H9 (cell line): ENCODE measurements at regions not wholly inside any gene's neighbourhood (a gene's known extent, or its start where the extent isn't known, plus 50 kb on each side); places are given as distances from the start of the nearest gene placed in this dataset.

Source experiments
- DNase-seq: peaks from one replicate; pipeline ENCODE4 v3.0.0-alpha.2; 2017
- H2AFZ ChIP-seq: one replicate; pipeline ENCODE4 v1.6.1; 2013; ENCODE audit warnings: mild to moderate bottlenecking, low read length, control low read depth, moderate library complexity
- H2AK5ac ChIP-seq: 2 replicates; pipeline ENCODE4 v1.6.1; 2013; ENCODE audit warnings: low read length, control low read depth, mixed read lengths; ENCODE audit not compliant: insufficient read length
- H2BK120ac ChIP-seq: one replicate; pipeline ENCODE4 v1.6.1; 2013; ENCODE audit warnings: low read depth, mild to moderate bottlenecking, low read length, control low read depth, inconsistent platforms; ENCODE audit not compliant: poor library complexity, severe bottlenecking
- H2BK12ac ChIP-seq: 2 replicates; pipeline ENCODE4 v1.6.1; 2013; ENCODE audit warnings: low read length, control low read depth, mixed read lengths, low read depth; ENCODE audit not compliant: insufficient read length
- H2BK15ac ChIP-seq: 2 replicates; pipeline ENCODE4 v1.6.1; 2013; ENCODE audit warnings: low read depth, low read length, control low read depth
- H2BK20ac ChIP-seq: one replicate; pipeline ENCODE4 v1.6.1; 2013; ENCODE audit warnings: low read depth, mild to moderate bottlenecking, low read length, control low read depth, inconsistent platforms; ENCODE audit not compliant: poor library complexity, severe bottlenecking
- H2BK5ac ChIP-seq: 2 replicates; pipeline ENCODE4 v1.6.1; 2013; ENCODE audit warnings: low read length, control low read depth, mixed read lengths; ENCODE audit not compliant: insufficient read length
- H3K14ac ChIP-seq: 2 replicates; pipeline ENCODE4 v1.6.1; 2013; ENCODE audit warnings: low read length, control low read depth; ENCODE audit not compliant: insufficient read depth
- H3K18ac ChIP-seq: 2 replicates; pipeline ENCODE4 v1.6.1; 2013; ENCODE audit warnings: low read depth, mild to moderate bottlenecking, mixed read lengths, low read length, control low read depth; ENCODE audit not compliant: insufficient read length
- H3K23ac ChIP-seq: 2 replicates; pipeline ENCODE4 v1.6.1; 2013; ENCODE audit warnings: low read length, control low read depth, mixed read lengths, low read depth; ENCODE audit not compliant: insufficient read length
- H3K23me2 ChIP-seq: 2 replicates; pipeline ENCODE4 v1.6.1; 2013; ENCODE audit warnings: low read depth, mild to moderate bottlenecking, mixed read lengths, low read length, control low read depth; ENCODE audit not compliant: insufficient read length, poor library complexity, severe bottlenecking
- H3K27ac ChIP-seq: 2 replicates; pipeline ENCODE4 v1.5.1; 2013; ENCODE audit warnings: low read length, control low read depth, mixed read lengths, low read depth; ENCODE audit not compliant: insufficient read length
- H3K27me3 ChIP-seq: 2 replicates; pipeline ENCODE4 v1.6.1; 2013; ENCODE audit warnings: low read length, control low read depth, inconsistent platforms; ENCODE audit not compliant: insufficient read depth
- H3K4ac ChIP-seq: 2 replicates; pipeline ENCODE4 v1.6.1; 2013; ENCODE audit warnings: low read depth, mild to moderate bottlenecking, control low read depth, inconsistent platforms, low read length, moderate library complexity
- H3K4me1 ChIP-seq: 2 replicates; pipeline ENCODE4 v1.6.1; 2013; ENCODE audit warnings: low read length, control low read depth, inconsistent platforms; ENCODE audit not compliant: insufficient read depth
- H3K4me2 ChIP-seq: 2 replicates; pipeline ENCODE4 v1.6.1; 2013; ENCODE audit warnings: low read length, control low read depth, mixed read lengths; ENCODE audit not compliant: insufficient read length, insufficient read depth
- H3K56ac ChIP-seq: 2 replicates; pipeline ENCODE4 v1.6.1; 2013; ENCODE audit warnings: low read depth, mild to moderate bottlenecking, mixed read lengths, low read length, control low read depth; ENCODE audit not compliant: insufficient read length
- H3K79me1 ChIP-seq: 2 replicates; pipeline ENCODE4 v1.6.1; 2013; ENCODE audit warnings: low read depth, mild to moderate bottlenecking, moderate library complexity, low read length, control low read depth, inconsistent platforms; ENCODE audit not compliant: insufficient read depth, poor library complexity, severe bottlenecking
- H3K79me2 ChIP-seq: 2 replicates; pipeline ENCODE4 v1.6.1; 2013; ENCODE audit warnings: low read length, control low read depth, inconsistent platforms; ENCODE audit not compliant: insufficient read depth
- H3K9ac ChIP-seq: 2 replicates; pipeline ENCODE4 v1.6.1; 2013; ENCODE audit warnings: low read length, control low read depth, mixed read lengths; ENCODE audit not compliant: insufficient read length; ENCODE audit errors: extremely low read depth
- H3K9me3 ChIP-seq: one replicate; pipeline ENCODE4 v1.6.1; 2013; ENCODE audit warnings: low read depth, low read length, inconsistent platforms; ENCODE audit not compliant: control insufficient read depth
- H3T11ph ChIP-seq: one replicate; pipeline ENCODE4 v1.6.1; 2013; ENCODE audit warnings: mild to moderate bottlenecking, low read length, control low read depth, inconsistent platforms
- H4K20me1 ChIP-seq: one replicate; pipeline ENCODE4 v1.6.1; 2013; ENCODE audit not compliant: control insufficient read depth, insufficient read length, insufficient read depth
- H4K5ac ChIP-seq: 2 replicates; pipeline ENCODE4 v1.6.1; 2013; ENCODE audit warnings: low read depth, mild to moderate bottlenecking, mixed read lengths, low read length, control low read depth; ENCODE audit not compliant: insufficient read length
- H4K8ac ChIP-seq: replicated peaks from 2 replicates; pipeline ENCODE4 v1.6.1; 2013; ENCODE audit warnings: low read length, control low read depth, mixed read lengths, low read depth; ENCODE audit not compliant: insufficient read length
- H4K91ac ChIP-seq: 2 replicates; pipeline ENCODE4 v1.6.1; 2013; ENCODE audit warnings: low read depth, mild to moderate bottlenecking, moderate library complexity, mixed read lengths, low read length, control low read depth; ENCODE audit not compliant: insufficient read length
- H3K27ac Mint-ChIP-seq, 3 experiments: 2 replicates in 2 of 3; 3 replicates in 1 of 3; pipeline ENCODE4 v1.8.0; 2020 to 2021; ENCODE audit warnings: mixed read lengths in 3 of 3, mild to moderate bottlenecking in 1 of 3, moderate library complexity in 1 of 3
- H3K27me3 Mint-ChIP-seq: 2 replicates; pipeline ENCODE4 v1.8.0; 2021; ENCODE audit warnings: low read depth, mild to moderate bottlenecking, moderate library complexity, mixed read lengths
- H3K36me3 Mint-ChIP-seq, 3 experiments: 2 replicates in 2 of 3; 3 replicates in 1 of 3; pipeline ENCODE4 v1.8.0; 2020 to 2021; ENCODE audit warnings: low read depth in 3 of 3, mixed read lengths in 3 of 3; ENCODE audit not compliant: insufficient read depth in 1 of 3
- H3K4me1 Mint-ChIP-seq, 2 experiments: 2 replicates each; pipeline ENCODE4 v1.8.0; 2020; ENCODE audit warnings: mixed read lengths in 2 of 2
- H3K4me3 Mint-ChIP-seq, 2 experiments: 2 replicates in 1 of 2; 3 replicates in 1 of 2; pipeline ENCODE4 v1.8.0; 2020 to 2021; ENCODE audit warnings: mild to moderate bottlenecking in 2 of 2, mixed read lengths in 2 of 2, moderate library complexity in 1 of 2
- H3K9me3 Mint-ChIP-seq, 2 experiments: 2 replicates in 1 of 2; 3 replicates in 1 of 2; pipeline ENCODE4 v1.8.0; 2020; ENCODE audit warnings: mild to moderate bottlenecking in 2 of 2, mixed read lengths in 2 of 2, moderate library complexity in 1 of 2
- CTCF ChIP-seq: fragments of 200-600 bp; sonication (generic); conservative IDR thresholded peaks from 3 replicates; pipeline ENCODE4 v1.8.0; 2021; ENCODE audit warnings: antibody characterized with exemption, mild to moderate bottlenecking
- WGBS: extraction: QIAGEN DNeasy Blood & Tissue Kit; methylation state at CpG from one replicate; pipeline ENCODE4 v1.1.7; 2013; ENCODE audit warnings: missing lambda C conversion rate, low lambda C conversion rate, mixed read lengths; ENCODE audit not compliant: insufficient read length; ENCODE audit errors: extremely low coverage; 5-methylcytosine and 5-hydroxymethylcytosine counted together

- no peak overlapping the region for H3K4ac ChIP-seq
- no peak overlapping the region for H4K91ac ChIP-seq
- H2BK15ac ChIP-seq = no peak overlapping the region
- Mint-ChIP-seq H3K36me3 (peaks cover 14 to 29% (median 19%) of the 10 kb centered on the region in 3 experiments; a peak in 6 of 7 replicates), H3K27ac (no peak overlapping the region), H3K9me3 (peaks cover 48 to 61% of the 10 kb centered on the region in 2 experiments), H3K4me1 (no peaks in the 10 kb centered on the region; a peak in 1 of 4 replicates), H3K4me3 (no peak overlapping the region), H3K27me3 (no peaks in the 10 kb centered on the region)
- no peak overlapping the region for H3T11ph ChIP-seq
- H3K23ac ChIP-seq = no peak overlapping the region
- H3K18ac ChIP-seq = no peak overlapping the region
- no peak overlapping the region for H2BK20ac ChIP-seq
- no peak overlapping the region for H4K8ac ChIP-seq
- no CpG with 5 or more reads among the region's 1 CpG for WGBS
- H3K56ac ChIP-seq = no peak overlapping the region
- H3K27ac ChIP-seq = no peak overlapping the region
- H3K23me2 ChIP-seq = no peaks in the 10 kb centered on the region
- no peaks in the 10 kb centered on the region for H3K27me3 ChIP-seq
- no peaks in the 10 kb centered on the region for H3K79me2 ChIP-seq
- no peak overlapping the region for H2BK5ac ChIP-seq
- TF ChIP-seq CTCF = no peak
- no peaks in the 10 kb centered on the region for H3K4me1 ChIP-seq
- H3K14ac ChIP-seq = no peak overlapping the region
- H2AFZ ChIP-seq = no peak overlapping the region
- H4K5ac ChIP-seq = no peak overlapping the region
- no peaks in the 10 kb centered on the region for H4K20me1 ChIP-seq
- no peak overlapping the region for H3K9ac ChIP-seq
- no peak overlapping the region for H3K4me2 ChIP-seq
- H3K9me3 ChIP-seq = peaks cover 27% of the 10 kb centered on the region
- H3K79me1 ChIP-seq = no peaks in the 10 kb centered on the region
- no peak overlapping the region for H2BK120ac ChIP-seq
- no peak overlapping the region for H2BK12ac ChIP-seq
- H2AK5ac ChIP-seq = no peak overlapping the region
- DNase-seq = no peak
Measured at GRCh38 chrX:63436865-63437264, 85.7 kb upstream of the SPIN4 start.
